ENCODE measurements at regions not wholly inside any gene's neighbourhood (a gene's known extent, or its start where the extent isn't known, plus 50 kb on each side); places are given as distances from the start of the nearest gene placed in this dataset.
A peak's percentile ranks its signal among the peaks of the same experiment; 100 is the strongest.

GRCh38 chr2:60359569-60359968, 193.9 kb downstream of the BCL11A start:
- no peak overlapping the region for H3K27ac Mint-ChIP-seq
- DNase-seq (no peak), ATAC-seq (no peak)
- H3K9me3 Mint-ChIP-seq = no peaks in the 10 kb centered on the region
- POLR2A ChIA-PET = no interaction called here
- no peaks in the 10 kb centered on the region for H3K36me3 ChIP-seq (ENCODE audit: control insufficient read depth in 2 of 3, insufficient read depth in 3 of 3, low read length in 3 of 3)
- H3K27ac ChIP-seq (ENCODE audit: low read depth, low read length) = no peak overlapping the region
- H3K36me3 Mint-ChIP-seq = no peaks in the 10 kb centered on the region
- no peaks in the 10 kb centered on the region for H3K27me3 ChIP-seq (ENCODE audit: control insufficient read depth in 2 of 2, insufficient read depth in 2 of 2, low read length in 2 of 2)
- CTCF ChIA-PET = no interaction called here
- no peaks in the 10 kb centered on the region for H3K9me3 ChIP-seq (ENCODE audit: control insufficient read depth in 2 of 3, low read length in 3 of 3)
- H3K27me3 Mint-ChIP-seq = peaks cover 17 to 32% (median 25%) of the 10 kb centered on the region in 5 donors
- no peaks in the 10 kb centered on the region for H3K4me1 ChIP-seq (ENCODE audit: control insufficient read depth in 2 of 2, insufficient read depth in 2 of 2, low read length in 2 of 2)
- no peak overlapping the region for H3K4me3 ChIP-seq (ENCODE audit: low read length)
- intact Hi-C loops (cut with micrococcal nuclease) = no loop called here
- peaks cover 0 to 16% (median 10%) of the 10 kb centered on the region in 7 donors for H3K4me1 Mint-ChIP-seq
- no peak overlapping the region for H3K4me3 Mint-ChIP-seq

DNA sequence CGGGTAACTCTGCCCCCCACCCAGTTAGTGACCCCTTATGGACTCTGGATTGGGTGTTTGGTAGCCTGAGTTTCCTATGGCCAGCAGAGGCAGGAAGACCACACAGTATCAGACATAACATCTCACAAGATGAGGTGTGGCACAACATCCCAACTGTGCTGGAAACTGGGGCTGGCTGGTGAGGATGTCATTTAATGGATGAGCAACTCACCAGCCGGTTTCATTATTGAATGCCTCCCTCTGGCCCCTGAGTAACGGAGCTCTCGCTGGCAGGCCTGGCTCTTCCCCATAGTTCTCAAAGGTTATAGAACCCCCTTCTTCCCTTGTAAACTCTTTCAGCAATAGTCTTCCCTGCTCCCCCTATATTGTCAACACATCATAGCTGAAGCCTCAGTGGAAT, 195.0 kb downstream of the BCL11A start:
- DNase-seq (no peak), ATAC-seq (no peak)
- Mint-ChIP-seq H3K27ac (no peak overlapping the region), H3K9me3 (no peaks in the 10 kb centered on the region), H3K27me3 (peaks cover 19 to 34% (median 24%) of the 10 kb centered on the region in 5 donors), H3K4me1 (peaks cover 0 to 16% (median 10%) of the 10 kb centered on the region in 7 donors), H3K4me3 (no peak overlapping the region), H3K36me3 (no peaks in the 10 kb centered on the region)
- H3K27ac ChIP-seq (ENCODE audit: low read depth, low read length) = no peak overlapping the region
- no peaks in the 10 kb centered on the region for H3K36me3 ChIP-seq (ENCODE audit: control insufficient read depth in 2 of 3, insufficient read depth in 3 of 3, low read length in 3 of 3)
- no peaks in the 10 kb centered on the region for H3K4me1 ChIP-seq (ENCODE audit: control insufficient read depth in 2 of 2, insufficient read depth in 2 of 2, low read length in 2 of 2)
- POLR2A ChIA-PET = no interaction called here
- CTCF ChIA-PET = no interaction called here
- H3K4me3 ChIP-seq (ENCODE audit: low read length) = no peak overlapping the region
- intact Hi-C loops (cut with micrococcal nuclease) = no loop called here
- H3K27me3 ChIP-seq (ENCODE audit: control insufficient read depth in 2 of 2, insufficient read depth in 2 of 2, low read length in 2 of 2) = no peaks in the 10 kb centered on the region
- no peaks in the 10 kb centered on the region for H3K9me3 ChIP-seq (ENCODE audit: control insufficient read depth in 2 of 3, low read length in 3 of 3)

GRCh38 chr2:60357996-60358395, 195.5 kb downstream of the BCL11A start:
- DNase-seq = no peak
- intact Hi-C loops (cut with micrococcal nuclease) = no loop called here
- no peak for ATAC-seq
- Histone ChIP-seq H3K36me3 (ENCODE audit: control insufficient read depth in 2 of 3, insufficient read depth in 3 of 3, low read length in 3 of 3) (no peaks in the 10 kb centered on the region), H3K9me3 (ENCODE audit: control insufficient read depth in 2 of 3, low read length in 3 of 3) (no peaks in the 10 kb centered on the region), H3K27me3 (ENCODE audit: control insufficient read depth in 2 of 2, insufficient read depth in 2 of 2, low read length in 2 of 2) (no peaks in the 10 kb centered on the region), H3K4me3 (ENCODE audit: low read length) (no peak overlapping the region), H3K4me1 (ENCODE audit: control insufficient read depth in 2 of 2, insufficient read depth in 2 of 2, low read length in 2 of 2) (no peaks in the 10 kb centered on the region), H3K27ac (ENCODE audit: low read depth, low read length) (no peak overlapping the region)
- no peaks in the 10 kb centered on the region for H3K9me3 Mint-ChIP-seq
- peaks cover 0 to 16% (median 10%) of the 10 kb centered on the region in 7 donors for H3K4me1 Mint-ChIP-seq
- ChIA-PET CTCF (no interaction called here), POLR2A (no interaction called here)
- no peak overlapping the region for H3K27ac Mint-ChIP-seq
- H3K36me3 Mint-ChIP-seq = no peaks in the 10 kb centered on the region
- peaks cover 19 to 36% (median 29%) of the 10 kb centered on the region in 5 donors for H3K27me3 Mint-ChIP-seq
- no peak overlapping the region for H3K4me3 Mint-ChIP-seq

- ChIA-PET POLR2A (no interaction called here), CTCF (no interaction called here)
- H3K9me3 ChIP-seq (ENCODE audit: control insufficient read depth in 2 of 3, low read length in 3 of 3) = no peaks in the 10 kb centered on the region
- Mint-ChIP-seq H3K4me1 (peaks cover 0 to 16% (median 10%) of the 10 kb centered on the region in 7 donors), H3K4me3 (peak overlapping the region in 2 of 10 donors; percentile 13 to 25), H3K27me3 (peaks cover 16 to 37% (median 23%) of the 10 kb centered on the region in 5 donors), H3K36me3 (no peaks in the 10 kb centered on the region), H3K27ac (peak overlapping the region in 1 of 9 donors; percentile 66), H3K9me3 (no peaks in the 10 kb centered on the region)
- H3K36me3 ChIP-seq (ENCODE audit: control insufficient read depth in 2 of 3, insufficient read depth in 3 of 3, low read length in 3 of 3) = no peaks in the 10 kb centered on the region
- intact Hi-C loops (cut with micrococcal nuclease) = no loop called here
- no peaks in the 10 kb centered on the region for H3K27me3 ChIP-seq (ENCODE audit: control insufficient read depth in 2 of 2, insufficient read depth in 2 of 2, low read length in 2 of 2)
- no peaks in the 10 kb centered on the region for H3K4me1 ChIP-seq (ENCODE audit: control insufficient read depth in 2 of 2, insufficient read depth in 2 of 2, low read length in 2 of 2)
- no peak overlapping the region for H3K4me3 ChIP-seq (ENCODE audit: low read length)
- ATAC-seq = peak; percentile 49
- no peak overlapping the region for H3K27ac ChIP-seq (ENCODE audit: low read depth, low read length)
- DNase-seq = no peak
Measured at GRCh38 chr2:60356346-60356745, 197.1 kb downstream of the BCL11A start.

GRCh38 chr2:60355849-60356261, 197.6 kb downstream of the BCL11A start:
- Histone ChIP-seq H3K4me1 (ENCODE audit: control insufficient read depth in 2 of 2, insufficient read depth in 2 of 2, low read length in 2 of 2) (no peaks in the 10 kb centered on the region), H3K36me3 (ENCODE audit: control insufficient read depth in 2 of 3, insufficient read depth in 3 of 3, low read length in 3 of 3) (no peaks in the 10 kb centered on the region), H3K27ac (ENCODE audit: low read depth, low read length) (no peak overlapping the region), H3K4me3 (ENCODE audit: low read length) (no peak overlapping the region), H3K27me3 (ENCODE audit: control insufficient read depth in 2 of 2, insufficient read depth in 2 of 2, low read length in 2 of 2) (no peaks in the 10 kb centered on the region), H3K9me3 (ENCODE audit: control insufficient read depth in 2 of 3, low read length in 3 of 3) (no peaks in the 10 kb centered on the region)
- intact Hi-C loops (cut with micrococcal nuclease) = no loop called here
- ATAC-seq (peak; percentile 31), DNase-seq (no peak)
- ChIA-PET POLR2A (no interaction called here), CTCF (no interaction called here)
- no peaks in the 10 kb centered on the region for H3K36me3 Mint-ChIP-seq
- H3K4me1 Mint-ChIP-seq = peaks cover 0 to 16% (median 10%) of the 10 kb centered on the region in 7 donors
- peaks cover 15 to 35% (median 21%) of the 10 kb centered on the region in 5 donors for H3K27me3 Mint-ChIP-seq
- no peaks in the 10 kb centered on the region for H3K9me3 Mint-ChIP-seq
- H3K4me3 Mint-ChIP-seq = peak overlapping the region in 6 of 10 donors; percentile 1 to 60 (median 32)
- no peak overlapping the region for H3K27ac Mint-ChIP-seq

DNA sequence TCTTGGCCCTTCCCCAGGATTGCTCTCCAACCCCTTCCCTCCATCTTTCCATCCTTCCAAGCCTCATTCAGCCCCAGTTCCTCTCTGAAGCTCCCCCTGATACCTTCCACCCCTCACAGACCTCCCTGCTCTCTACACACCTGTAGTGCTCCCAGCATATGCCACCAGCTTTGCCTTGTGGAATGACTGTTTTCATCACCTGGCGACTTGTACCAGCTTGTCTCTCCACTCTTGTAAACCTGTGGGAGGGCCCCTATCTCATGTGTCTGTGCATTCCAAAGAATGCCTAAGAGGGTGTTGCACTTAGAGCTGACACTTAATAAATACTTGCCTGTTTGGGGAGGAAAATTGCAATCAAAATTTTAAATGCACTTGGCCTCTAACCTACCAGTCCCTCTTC, 198.7 kb downstream of the BCL11A start:
- Histone ChIP-seq H3K4me3 (ENCODE audit: low read length) (no peak overlapping the region), H3K27me3 (ENCODE audit: control insufficient read depth in 2 of 2, insufficient read depth in 2 of 2, low read length in 2 of 2) (no peaks in the 10 kb centered on the region), H3K9me3 (ENCODE audit: control insufficient read depth in 2 of 3, low read length in 3 of 3) (no peaks in the 10 kb centered on the region), H3K27ac (ENCODE audit: low read depth, low read length) (no peak overlapping the region), H3K4me1 (ENCODE audit: control insufficient read depth in 2 of 2, insufficient read depth in 2 of 2, low read length in 2 of 2) (no peaks in the 10 kb centered on the region), H3K36me3 (ENCODE audit: control insufficient read depth in 2 of 3, insufficient read depth in 3 of 3, low read length in 3 of 3) (no peaks in the 10 kb centered on the region)
- no peak for DNase-seq
- POLR2A ChIA-PET = no interaction called here
- Mint-ChIP-seq H3K27me3 (peaks cover 11 to 36% (median 23%) of the 10 kb centered on the region in 5 donors), H3K36me3 (no peaks in the 10 kb centered on the region), H3K27ac (peak overlapping the region in 1 of 9 donors; percentile 6), H3K4me1 (peaks cover 0 to 13% (median 10%) of the 10 kb centered on the region in 7 donors), H3K4me3 (no peak overlapping the region), H3K9me3 (peaks cover 0 to under 1% (median 0%) of the 10 kb centered on the region in 11 donors)
- no peak for ATAC-seq
- intact Hi-C loops (cut with micrococcal nuclease) = no loop called here
- CTCF ChIA-PET = no interaction called here

DNA sequence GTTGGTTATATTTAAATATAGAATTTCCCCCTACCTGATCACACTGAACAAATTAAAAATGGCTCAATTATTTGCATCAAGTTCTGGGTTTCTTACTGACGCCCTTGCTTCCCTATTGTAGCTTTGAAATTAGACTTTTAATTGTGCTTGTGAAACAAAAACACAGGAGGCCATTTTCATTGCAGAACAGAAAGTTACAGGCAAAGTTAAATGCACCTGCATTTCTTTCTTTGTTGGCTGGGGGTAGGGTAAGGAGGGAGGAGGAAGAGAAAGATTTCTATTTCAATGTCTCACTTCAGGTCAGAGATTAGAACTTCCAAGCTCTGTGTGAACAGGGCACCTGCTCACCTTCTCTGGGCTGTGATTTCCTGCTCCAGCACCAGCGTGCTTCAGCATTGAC, 199.6 kb downstream of the BCL11A start:
- Histone ChIP-seq H3K36me3 (ENCODE audit: control insufficient read depth in 2 of 3, insufficient read depth in 3 of 3, low read length in 3 of 3) (no peaks in the 10 kb centered on the region), H3K4me1 (ENCODE audit: control insufficient read depth in 2 of 2, insufficient read depth in 2 of 2, low read length in 2 of 2) (no peaks in the 10 kb centered on the region), H3K9me3 (ENCODE audit: control insufficient read depth in 2 of 3, low read length in 3 of 3) (no peaks in the 10 kb centered on the region), H3K27ac (ENCODE audit: low read depth, low read length) (no peak overlapping the region), H3K27me3 (ENCODE audit: control insufficient read depth in 2 of 2, insufficient read depth in 2 of 2, low read length in 2 of 2) (no peaks in the 10 kb centered on the region), H3K4me3 (ENCODE audit: low read length) (no peak overlapping the region)
- H3K9me3 Mint-ChIP-seq = peaks cover 0 to 4% (median 0%) of the 10 kb centered on the region in 11 donors
- no peaks in the 10 kb centered on the region for H3K36me3 Mint-ChIP-seq
- ATAC-seq (peak; percentile 12), DNase-seq (no peak)
- no peak overlapping the region for H3K4me3 Mint-ChIP-seq
- peaks cover 0 to 11% (median 10%) of the 10 kb centered on the region in 7 donors for H3K4me1 Mint-ChIP-seq
- peaks cover 10 to 40% (median 25%) of the 10 kb centered on the region in 5 donors for H3K27me3 Mint-ChIP-seq
- H3K27ac Mint-ChIP-seq = no peak overlapping the region
- ChIA-PET POLR2A (no interaction called here), CTCF (interaction anchor here (0.6 kb wide), 1 partner anchor 102 kb away, joined by 3 read pairs; no protein-coding TSS in a partner anchor)
- intact Hi-C loops (cut with micrococcal nuclease) = no loop called here

All from naive thymus-derived CD4-positive, alpha-beta T cell (primary cell).